Immature natural killer cell (primary cell): ENCODE measurements at regions not wholly inside any gene's neighbourhood (a gene's known extent, or its start where the extent isn't known, plus 50 kb on each side); places are given as distances from the start of the nearest gene placed in this dataset.

Source experiments
- DNase-seq, 3 donors: peaks; one replicate each; pipeline ENCODE4 v3.0.0; 2022; ENCODE audit warnings: mixed read lengths in 1 of 3
- H3K27ac Mint-ChIP-seq, 6 donors: one replicate each; pipeline ENCODE4 v1.8.0; 2020; ENCODE audit warnings: mixed read lengths in 6 of 6, mild to moderate bottlenecking in 5 of 6, inconsistent platforms in 4 of 6, moderate library complexity in 3 of 6
- H3K27me3 Mint-ChIP-seq, 3 donors: one replicate each; pipeline ENCODE4 v1.8.0; 2020 to 2021; ENCODE audit warnings: low read depth in 3 of 3, mild to moderate bottlenecking in 3 of 3, mixed read lengths in 3 of 3, moderate library complexity in 3 of 3, inconsistent platforms in 1 of 3
- H3K36me3 Mint-ChIP-seq, 3 donors: one replicate each; pipeline ENCODE4 v1.8.0; 2020; ENCODE audit warnings: mixed read lengths in 3 of 3, inconsistent platforms in 2 of 3, mild to moderate bottlenecking in 2 of 3
- H3K4me1 Mint-ChIP-seq, 2 donors: one replicate each; pipeline ENCODE4 v1.8.0; 2020; ENCODE audit warnings: inconsistent platforms in 2 of 2, mild to moderate bottlenecking in 2 of 2, mixed read lengths in 2 of 2, moderate library complexity in 1 of 2
- H3K4me3 Mint-ChIP-seq, 5 donors: one replicate each; pipeline ENCODE4 v1.8.0; 2020; ENCODE audit warnings: mild to moderate bottlenecking in 5 of 5, mixed read lengths in 5 of 5, inconsistent platforms in 3 of 5, moderate library complexity in 3 of 5
- H3K9me3 Mint-ChIP-seq, 6 donors: one replicate each; pipeline ENCODE4 v1.8.0; 2020; ENCODE audit warnings: mild to moderate bottlenecking in 6 of 6, mixed read lengths in 6 of 6, inconsistent platforms in 4 of 6, moderate library complexity in 3 of 6

DNA sequence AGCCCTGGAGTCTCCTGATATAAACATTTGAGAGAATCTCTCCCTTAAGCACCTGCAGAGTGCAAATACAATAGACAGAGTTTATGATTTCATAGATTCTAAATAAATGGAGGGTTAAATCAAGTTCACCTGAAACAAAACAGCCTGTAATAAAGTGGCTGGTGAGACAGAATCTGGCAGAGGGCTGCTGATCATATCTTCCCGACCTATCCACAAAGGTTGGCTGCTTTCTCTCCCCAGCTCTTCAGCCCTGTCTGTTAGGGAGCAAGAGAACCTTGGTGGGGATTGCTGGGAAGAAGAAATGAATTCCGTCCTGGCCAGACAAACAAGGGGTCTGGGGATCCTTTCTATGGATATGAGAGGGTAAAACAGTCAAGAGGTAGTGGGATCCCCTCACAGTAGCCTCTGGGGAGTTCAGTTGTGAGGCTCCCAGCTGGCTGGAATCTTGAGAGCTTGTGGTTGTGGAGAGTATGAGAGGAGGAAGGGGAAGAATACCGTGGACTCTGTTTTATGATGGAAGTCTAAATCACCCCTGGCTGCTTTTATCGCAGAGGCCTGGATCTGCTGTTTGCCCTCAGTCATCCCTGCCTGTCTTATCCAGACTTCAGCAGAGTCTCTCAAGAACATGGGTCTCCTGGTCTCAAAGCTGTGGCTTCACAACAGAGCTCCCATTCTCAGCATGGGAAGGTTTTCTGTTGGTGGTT is 451.3 kb downstream of the NTRK3 start:
- no peaks in the 10 kb centered on the region for H3K27me3 Mint-ChIP-seq
- H3K4me1 Mint-ChIP-seq = no peaks in the 10 kb centered on the region
- H3K4me3 Mint-ChIP-seq = no peak overlapping the region
- H3K36me3 Mint-ChIP-seq = no peaks in the 10 kb centered on the region
- no peak overlapping the region for H3K27ac Mint-ChIP-seq
- H3K9me3 Mint-ChIP-seq = peaks cover 0 to 17% (median 3%) of the 10 kb centered on the region in 6 donors
- no peak for DNase-seq

DNA sequence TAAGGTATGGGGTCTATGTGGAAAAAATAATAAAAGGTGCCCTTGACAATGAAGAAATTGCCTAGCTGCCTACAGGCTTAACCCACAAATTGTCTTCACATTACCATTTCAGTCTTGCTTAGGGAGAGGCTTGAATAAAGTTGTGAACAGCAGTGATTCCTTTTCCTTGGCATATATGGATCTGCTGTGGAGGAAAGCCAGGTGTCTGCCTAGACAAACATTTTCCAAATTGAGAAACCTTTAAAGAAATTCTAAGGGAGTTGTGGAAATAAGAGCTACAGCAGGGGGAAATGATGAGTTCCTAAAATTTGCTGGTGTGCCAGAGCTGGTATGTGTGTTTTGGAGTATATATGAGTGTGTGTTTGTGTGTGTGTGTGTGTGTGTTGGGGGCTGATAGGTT is 452.1 kb downstream of the NTRK3 start:
- Mint-ChIP-seq H3K36me3 (no peaks in the 10 kb centered on the region), H3K27ac (no peak overlapping the region), H3K4me3 (no peak overlapping the region), H3K4me1 (no peaks in the 10 kb centered on the region), H3K9me3 (peaks cover 0 to 17% (median 3%) of the 10 kb centered on the region in 6 donors), H3K27me3 (no peaks in the 10 kb centered on the region)
- DNase-seq = no peak

DNA sequence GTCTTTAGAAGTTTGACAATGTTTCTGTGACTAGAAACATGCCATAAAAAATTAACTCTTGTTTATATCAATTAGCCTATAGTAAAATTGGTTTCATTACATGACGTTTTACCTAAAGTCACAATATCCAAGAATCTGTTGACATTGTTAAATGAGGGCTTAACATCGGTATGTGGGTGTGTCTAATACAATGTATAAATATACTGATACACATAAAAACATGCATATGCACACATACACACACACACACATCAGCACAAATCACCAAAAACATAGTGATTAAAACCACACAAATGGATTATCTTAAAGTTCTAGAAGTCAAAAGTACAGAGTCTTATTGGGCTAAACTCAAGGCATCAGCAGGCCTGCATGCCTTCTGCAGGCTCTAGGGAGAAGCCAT is 456.7 kb downstream of the NTRK3 start:
- Mint-ChIP-seq H3K36me3 (no peaks in the 10 kb centered on the region), H3K4me3 (no peak overlapping the region), H3K27ac (no peak overlapping the region), H3K4me1 (no peaks in the 10 kb centered on the region), H3K27me3 (peaks cover 0 to 2% (median 0%) of the 10 kb centered on the region in 3 donors), H3K9me3 (peaks cover 0 to 6% (median 0%) of the 10 kb centered on the region in 6 donors)
- DNase-seq = no peak

DNA sequence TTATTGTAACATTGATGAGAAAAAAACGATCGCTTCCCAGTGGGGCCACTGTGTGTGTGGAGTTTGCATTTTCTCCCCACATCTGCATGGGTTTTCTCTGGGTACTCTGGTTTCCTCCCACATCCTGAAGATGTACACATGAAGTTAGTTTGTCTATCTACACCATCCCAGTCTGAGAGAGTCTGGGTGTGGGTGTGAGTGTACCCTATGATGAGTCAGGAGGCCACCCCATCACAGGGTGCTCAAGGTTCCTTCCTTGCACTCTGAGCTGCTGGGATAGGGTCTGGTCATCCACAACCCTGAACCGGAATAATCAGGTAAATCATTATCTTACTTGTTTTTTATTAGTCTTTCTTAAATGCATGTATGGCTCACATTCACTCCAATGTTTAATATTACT is 457.1 kb downstream of the NTRK3 start:
- peaks cover 0 to 2% (median 0%) of the 10 kb centered on the region in 3 donors for H3K27me3 Mint-ChIP-seq
- H3K27ac Mint-ChIP-seq = no peak overlapping the region
- no peaks in the 10 kb centered on the region for H3K36me3 Mint-ChIP-seq
- H3K9me3 Mint-ChIP-seq = peaks cover 0 to 5% (median 0%) of the 10 kb centered on the region in 6 donors
- H3K4me3 Mint-ChIP-seq = no peak overlapping the region
- DNase-seq = no peak
- H3K4me1 Mint-ChIP-seq = no peaks in the 10 kb centered on the region

DNA sequence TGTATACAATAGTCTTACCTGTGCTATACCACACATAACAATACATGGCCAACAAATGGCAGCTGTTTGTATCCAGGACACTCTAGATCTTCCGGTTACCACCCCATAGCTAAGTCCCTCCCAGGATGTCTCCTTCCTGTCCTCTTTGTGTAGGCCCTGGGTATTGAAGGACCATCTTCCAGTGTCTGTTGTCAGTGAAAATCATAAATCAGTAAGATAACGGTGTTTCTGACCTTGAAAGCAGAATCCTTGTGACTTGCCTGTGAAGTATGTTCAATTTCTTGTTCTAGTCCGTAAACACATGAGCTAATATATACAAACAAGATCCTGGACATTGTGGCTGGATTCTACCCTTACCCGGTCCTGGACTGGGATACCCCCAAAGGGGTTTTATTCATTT is 462.8 kb downstream of the NTRK3 start:
- Mint-ChIP-seq H3K4me3 (no peak overlapping the region), H3K9me3 (peaks cover 0 to 4% (median 1%) of the 10 kb centered on the region in 6 donors), H3K36me3 (no peaks in the 10 kb centered on the region), H3K27ac (no peak overlapping the region), H3K27me3 (peaks cover 0 to 4% (median 0%) of the 10 kb centered on the region in 3 donors), H3K4me1 (no peaks in the 10 kb centered on the region)
- no peak for DNase-seq

DNA sequence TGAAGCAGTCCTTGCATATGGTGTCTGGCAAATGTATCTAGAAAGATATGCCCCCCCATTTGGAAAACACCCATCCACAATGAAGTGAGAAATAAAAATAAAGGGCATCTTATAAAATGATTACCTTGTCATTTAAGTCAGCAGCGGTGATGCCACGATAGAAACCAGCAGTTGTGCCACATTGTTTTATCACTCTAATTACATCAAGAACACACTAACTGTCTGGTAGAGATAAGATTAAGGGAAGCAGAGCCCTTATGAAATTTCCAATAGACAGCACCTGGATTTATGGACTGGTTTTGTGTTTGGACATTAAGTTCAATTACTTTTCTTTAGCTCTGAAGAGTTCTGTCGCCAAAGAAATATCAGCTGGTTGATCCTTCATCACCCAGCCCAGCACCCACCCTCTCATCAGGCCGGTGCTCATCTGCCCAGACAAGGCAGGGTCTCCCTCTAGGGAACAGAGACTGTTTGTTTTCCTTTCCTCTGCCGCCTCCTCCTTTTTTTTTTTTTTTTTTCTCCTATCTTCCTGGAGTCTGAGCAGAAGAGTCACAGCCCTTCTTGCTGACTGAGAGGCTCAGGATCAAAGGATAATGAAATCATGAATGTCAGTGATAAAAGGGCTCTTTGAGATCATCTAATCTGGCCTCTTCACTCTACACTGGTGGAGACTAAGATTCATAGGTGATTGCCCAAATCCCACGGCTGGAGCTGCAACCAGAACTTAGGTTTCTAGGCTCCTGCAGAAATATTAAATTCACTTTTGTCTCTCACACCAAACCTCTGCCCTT is 464.1 kb downstream of the NTRK3 start:
- H3K36me3 Mint-ChIP-seq = no peaks in the 10 kb centered on the region
- no peaks in the 10 kb centered on the region for H3K4me1 Mint-ChIP-seq
- peaks cover 0 to 4% (median 0%) of the 10 kb centered on the region in 3 donors for H3K27me3 Mint-ChIP-seq
- peaks cover 0 to 4% (median 1%) of the 10 kb centered on the region in 6 donors for H3K9me3 Mint-ChIP-seq
- DNase-seq = no peak
- no peak overlapping the region for H3K27ac Mint-ChIP-seq
- no peak overlapping the region for H3K4me3 Mint-ChIP-seq

DNA sequence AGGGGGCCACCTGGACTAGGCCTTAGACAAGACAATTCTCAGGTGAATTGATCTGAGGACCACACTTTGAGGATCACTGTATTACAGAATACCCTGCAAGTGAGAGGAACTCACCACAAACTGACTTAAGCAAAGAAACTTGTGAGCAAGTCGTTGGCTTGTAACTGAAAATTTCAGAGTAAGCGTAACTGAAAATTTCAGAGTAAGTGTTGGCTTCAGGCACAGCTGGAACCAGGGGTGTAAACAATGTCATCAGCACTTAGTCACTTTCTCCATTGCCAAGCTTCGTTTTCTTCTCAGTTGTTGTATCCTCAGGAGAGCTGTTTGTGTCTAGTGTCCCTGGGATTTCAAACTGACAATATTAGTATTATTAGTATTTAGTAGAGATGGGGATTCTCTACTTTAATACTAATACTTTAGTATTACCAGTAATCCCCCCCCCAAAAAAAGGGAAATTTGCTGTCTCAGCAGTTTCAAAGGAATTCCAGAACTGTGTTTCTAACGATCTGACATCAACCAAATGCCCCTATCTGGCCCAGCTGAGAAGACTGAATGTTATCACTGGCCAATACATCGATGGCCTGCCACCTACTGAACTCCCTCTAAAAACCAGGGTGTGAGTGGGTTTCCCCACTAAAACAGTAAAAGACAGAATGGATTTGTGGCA is 474.4 kb downstream of the NTRK3 start:
- H3K27ac Mint-ChIP-seq = no peak overlapping the region

DNA sequence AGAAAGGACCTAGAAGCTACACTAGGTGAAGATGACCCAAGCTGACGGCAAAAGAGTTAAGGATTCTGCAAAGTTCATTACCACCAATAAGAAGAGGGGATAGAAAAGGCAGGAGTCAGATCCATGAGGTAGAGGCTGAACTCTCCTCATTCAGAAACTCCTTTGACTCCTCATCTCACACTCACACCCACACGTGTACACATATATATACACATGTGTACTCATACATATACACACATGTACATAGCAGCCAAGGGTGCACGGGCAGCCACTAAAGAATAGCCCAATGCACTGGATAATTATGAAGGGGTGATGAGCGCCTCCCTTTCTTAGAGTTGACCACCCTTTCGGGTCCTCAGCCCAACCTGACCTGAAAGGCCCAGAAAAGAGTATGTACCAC is 476.8 kb downstream of the NTRK3 start:
- peaks cover 0 to 1% (median 0%) of the 10 kb centered on the region in 3 donors for H3K27me3 Mint-ChIP-seq
- peaks cover 2 to 14% (median 5%) of the 10 kb centered on the region in 6 donors for H3K9me3 Mint-ChIP-seq
- H3K4me3 Mint-ChIP-seq = no peak overlapping the region
- no peaks in the 10 kb centered on the region for H3K4me1 Mint-ChIP-seq
- H3K36me3 Mint-ChIP-seq = no peaks in the 10 kb centered on the region
- H3K27ac Mint-ChIP-seq = no peak overlapping the region
- DNase-seq = no peak

More for the DNA sequence above, 474.4 kb downstream of the NTRK3 start:
- Mint-ChIP-seq H3K27me3 (no peaks in the 10 kb centered on the region), H3K4me1 (no peaks in the 10 kb centered on the region), H3K36me3 (no peaks in the 10 kb centered on the region), H3K4me3 (no peak overlapping the region), H3K9me3 (peaks cover 0 to 13% (median 5%) of the 10 kb centered on the region in 6 donors)
- no peak for DNase-seq

DNA sequence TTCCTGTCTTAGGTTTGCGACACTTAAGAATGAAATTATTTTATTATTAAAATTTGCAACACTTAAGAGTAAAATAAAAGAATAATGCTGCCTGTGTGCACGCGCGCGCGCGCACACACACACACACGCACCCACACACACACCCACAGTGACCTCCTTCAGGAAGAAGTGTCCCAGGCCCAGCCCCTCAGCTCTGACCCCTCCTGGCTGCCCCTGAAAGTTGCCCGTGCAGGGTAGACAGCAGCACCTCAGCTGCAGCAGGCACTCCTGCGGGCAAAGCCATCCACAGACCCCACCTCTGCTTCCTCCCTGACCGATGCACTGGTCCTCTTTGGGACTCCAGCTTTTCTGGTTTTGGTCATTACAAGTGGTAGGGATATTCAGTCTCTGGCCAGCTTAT is 478.2 kb downstream of the NTRK3 start:
- Mint-ChIP-seq H3K9me3 (peaks cover 2 to 12% (median 5%) of the 10 kb centered on the region in 6 donors), H3K4me3 (no peak overlapping the region), H3K27me3 (peaks cover 0 to 2% (median 1%) of the 10 kb centered on the region in 3 donors), H3K27ac (no peak overlapping the region), H3K4me1 (no peaks in the 10 kb centered on the region), H3K36me3 (no peaks in the 10 kb centered on the region)
- DNase-seq = no peak

DNA sequence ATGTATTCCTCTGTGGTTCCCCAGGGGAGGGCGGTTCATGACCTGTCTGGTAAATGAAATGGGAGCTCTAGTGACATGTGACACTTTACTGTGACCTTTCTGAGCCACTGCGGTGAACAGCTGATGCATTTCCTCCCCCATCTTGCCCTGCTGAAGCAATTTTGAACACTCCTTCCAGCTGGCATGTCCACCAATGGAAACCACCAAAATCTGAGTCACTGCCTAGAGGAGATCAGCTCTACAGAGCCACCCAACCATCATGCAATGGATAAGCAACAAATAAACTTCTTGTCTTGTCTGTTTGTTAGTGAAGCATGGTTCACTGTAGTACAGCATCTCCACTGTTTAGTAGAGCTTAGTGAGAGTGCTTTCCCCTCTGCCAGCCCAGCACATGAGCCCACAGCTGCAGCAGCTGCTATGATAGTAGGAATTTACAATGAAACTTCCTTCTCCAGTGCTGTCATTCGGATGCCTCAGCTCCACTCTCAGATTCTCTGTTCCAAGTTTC is 479.4 kb downstream of the NTRK3 start:
- peaks cover 0 to 2% (median 1%) of the 10 kb centered on the region in 3 donors for H3K27me3 Mint-ChIP-seq
- no peak overlapping the region for H3K27ac Mint-ChIP-seq
- H3K9me3 Mint-ChIP-seq = peaks cover 2 to 11% (median 5%) of the 10 kb centered on the region in 6 donors
- H3K4me1 Mint-ChIP-seq = no peaks in the 10 kb centered on the region
- H3K4me3 Mint-ChIP-seq = no peak overlapping the region
- H3K36me3 Mint-ChIP-seq = no peaks in the 10 kb centered on the region
- no peak for DNase-seq

DNA sequence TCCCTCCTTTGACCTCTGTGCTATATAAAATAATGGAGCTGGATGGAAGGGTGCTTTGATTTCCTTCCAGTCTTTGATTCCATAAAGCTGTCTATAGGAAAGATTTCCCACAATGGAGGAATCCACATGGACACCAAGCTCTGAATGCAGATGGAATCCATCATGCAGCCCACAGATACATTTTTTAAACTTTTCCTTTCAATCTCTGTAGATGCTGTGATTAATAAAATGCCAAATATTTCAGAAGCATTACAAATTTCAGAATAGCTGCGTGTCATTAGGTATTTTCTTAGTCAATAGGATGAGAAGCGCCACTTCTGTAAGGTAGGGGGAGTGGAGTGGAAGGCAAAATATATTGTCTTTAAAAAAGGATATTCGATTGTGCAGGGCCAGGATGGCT is 489.0 kb downstream of the NTRK3 start:
- H3K4me3 Mint-ChIP-seq = no peak overlapping the region
- peaks cover 2 to 4% (median 2%) of the 10 kb centered on the region in 3 donors for H3K27me3 Mint-ChIP-seq
- no peak for DNase-seq
- no peaks in the 10 kb centered on the region for H3K4me1 Mint-ChIP-seq
- peaks cover 4 to 26% (median 12%) of the 10 kb centered on the region in 6 donors for H3K9me3 Mint-ChIP-seq
- no peak overlapping the region for H3K27ac Mint-ChIP-seq
- no peaks in the 10 kb centered on the region for H3K36me3 Mint-ChIP-seq

DNA sequence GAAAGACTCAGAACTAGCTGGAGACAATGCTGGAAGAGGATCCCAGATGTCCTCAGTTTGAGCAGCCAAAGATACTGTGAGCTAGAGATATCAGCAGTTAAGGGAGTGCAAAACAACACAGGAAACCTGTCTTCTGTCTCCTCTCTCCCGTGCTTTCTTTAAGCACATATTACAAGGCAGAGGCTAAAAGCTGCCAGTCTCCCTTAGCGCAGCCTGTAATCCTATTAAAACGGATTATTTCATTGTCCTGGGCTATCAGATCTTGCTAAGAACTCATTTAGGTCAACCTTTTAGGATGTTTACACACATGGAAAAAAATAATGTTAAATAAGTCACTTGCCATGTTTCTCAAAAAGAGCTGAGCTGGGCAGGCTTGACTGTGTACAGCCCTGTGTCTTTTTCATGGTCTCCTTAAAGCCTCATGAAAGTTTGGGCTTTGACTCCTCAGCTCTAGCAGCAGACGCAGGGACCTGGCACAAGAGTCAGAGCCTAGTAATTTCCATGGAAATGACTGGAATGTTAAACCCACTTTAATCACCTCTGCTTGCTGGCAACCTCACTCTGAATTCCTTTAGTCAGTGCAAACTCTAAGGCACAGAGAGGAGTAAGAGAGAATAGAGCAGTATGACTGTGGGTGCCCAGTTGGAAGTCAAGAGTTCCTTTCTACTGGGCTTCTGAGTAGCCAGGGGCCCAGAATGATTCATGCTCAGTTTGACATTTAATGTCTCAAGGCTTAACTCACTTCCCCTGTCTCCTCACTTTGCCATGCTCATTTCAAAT is 491.9 kb downstream of the NTRK3 start:
- H3K27ac Mint-ChIP-seq = no peak overlapping the region
- DNase-seq = no peak
- peaks cover 2 to 4% (median 2%) of the 10 kb centered on the region in 3 donors for H3K27me3 Mint-ChIP-seq
- no peak overlapping the region for H3K4me3 Mint-ChIP-seq
- H3K4me1 Mint-ChIP-seq = peaks cover 5 to 7% of the 10 kb centered on the region in 2 donors
- no peaks in the 10 kb centered on the region for H3K36me3 Mint-ChIP-seq
- H3K9me3 Mint-ChIP-seq = peaks cover 0 to 30% (median 6%) of the 10 kb centered on the region in 6 donors

DNA sequence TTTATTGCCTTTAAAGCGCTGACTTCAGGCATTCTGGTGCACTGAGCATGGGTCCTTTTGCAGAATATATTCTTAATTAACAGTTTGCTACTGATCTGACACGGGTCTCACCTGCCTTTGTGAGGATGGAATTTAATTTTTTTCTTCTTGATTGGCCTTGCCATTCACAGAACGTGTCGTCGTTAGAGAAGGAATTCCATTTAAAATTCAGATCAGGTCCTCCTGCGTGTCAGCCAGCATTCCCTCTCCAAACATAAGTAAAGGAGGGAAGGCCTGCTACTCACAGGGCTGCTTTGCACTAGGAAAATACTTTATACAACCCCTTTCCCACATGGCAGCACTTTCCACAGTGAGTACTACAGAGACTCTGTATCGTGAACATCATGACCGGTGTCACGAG is 492.7 kb downstream of the NTRK3 start:
- peaks cover 5 to 7% of the 10 kb centered on the region in 2 donors for H3K4me1 Mint-ChIP-seq
- H3K27me3 Mint-ChIP-seq = peaks cover 0 to 4% (median 2%) of the 10 kb centered on the region in 3 donors
- H3K27ac Mint-ChIP-seq = no peak overlapping the region
- peaks cover 0 to 24% (median 6%) of the 10 kb centered on the region in 6 donors for H3K9me3 Mint-ChIP-seq
- no peak for DNase-seq
- H3K4me3 Mint-ChIP-seq = no peak overlapping the region
- no peaks in the 10 kb centered on the region for H3K36me3 Mint-ChIP-seq
